ENCODE measurements at regions not wholly inside any gene's neighbourhood (a gene's known extent, or its start where the extent isn't known, plus 50 kb on each side); places are given as distances from the start of the nearest gene placed in this dataset.

- in situ Hi-C loops (cut with MboI; ENCODE audit: low sequenced_read_pairs in 4 of 4), result no loop called here
- TF ChIP-seq, protein P1, sequence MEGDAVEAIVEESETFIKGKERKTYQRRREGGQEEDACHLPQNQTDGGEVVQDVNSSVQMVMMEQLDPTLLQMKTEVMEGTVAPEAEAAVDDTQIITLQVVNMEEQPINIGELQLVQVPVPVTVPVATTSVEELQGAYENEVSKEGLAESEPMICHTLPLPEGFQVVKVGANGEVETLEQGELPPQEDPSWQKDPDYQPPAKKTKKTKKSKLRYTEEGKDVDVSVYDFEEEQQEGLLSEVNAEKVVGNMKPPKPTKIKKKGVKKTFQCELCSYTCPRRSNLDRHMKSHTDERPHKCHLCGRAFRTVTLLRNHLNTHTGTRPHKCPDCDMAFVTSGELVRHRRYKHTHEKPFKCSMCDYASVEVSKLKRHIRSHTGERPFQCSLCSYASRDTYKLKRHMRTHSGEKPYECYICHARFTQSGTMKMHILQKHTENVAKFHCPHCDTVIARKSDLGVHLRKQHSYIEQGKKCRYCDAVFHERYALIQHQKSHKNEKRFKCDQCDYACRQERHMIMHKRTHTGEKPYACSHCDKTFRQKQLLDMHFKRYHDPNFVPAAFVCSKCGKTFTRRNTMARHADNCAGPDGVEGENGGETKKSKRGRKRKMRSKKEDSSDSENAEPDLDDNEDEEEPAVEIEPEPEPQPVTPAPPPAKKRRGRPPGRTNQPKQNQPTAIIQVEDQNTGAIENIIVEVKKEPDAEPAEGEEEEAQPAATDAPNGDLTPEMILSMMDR (IDR thresholded peaks at IDR 0.05 in 4 of 5, conservative IDR thresholded peaks at IDR 0.05 in 1 of 5), result no peak
- no peak for TF ChIP-seq POLR2A (IDR thresholded peaks at IDR 0.05)
- no peak for ATAC-seq
- Histone ChIP-seq H3K9me3 (no peaks in the 10 kb centered on the region), H3K4me3 (no peak overlapping the region), H3K27me3 (no peaks in the 10 kb centered on the region), H3K4me1 (peaks cover 11 to 12% of the 10 kb centered on the region in 2 donors), H3K27ac (no peak overlapping the region), H3K36me3 (no peaks in the 10 kb centered on the region)
- intact Hi-C loops (cut with DNase I; ENCODE audit: low total_unique reads), result no loop called here
- no peak for DNase-seq
Observed at GRCh38 chr2:62406573-62407043, 99.4 kb downstream of the TMEM17 start.

DNA sequence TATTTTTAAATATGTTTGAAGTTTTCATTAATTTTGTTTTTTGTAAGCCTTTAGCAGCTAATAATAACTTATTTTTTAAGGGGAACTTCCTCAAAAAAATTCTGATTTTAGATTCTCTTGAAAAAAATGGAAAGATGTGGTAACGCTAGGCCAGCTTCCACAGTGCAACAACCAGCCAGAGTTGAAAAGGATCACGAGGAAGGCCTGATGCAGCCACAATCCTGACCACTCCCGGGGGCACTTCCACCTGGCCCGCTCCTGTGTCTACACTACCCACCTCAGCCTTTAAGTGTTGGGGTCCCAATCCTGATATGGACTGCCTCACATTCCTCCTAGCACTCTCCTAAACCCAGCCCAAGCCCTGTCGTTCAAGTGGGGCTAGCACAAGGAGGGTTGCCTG, 101.1 kb downstream of the TMEM17 start:
- Histone ChIP-seq H3K9me3 (no peaks in the 10 kb centered on the region), H3K27me3 (no peaks in the 10 kb centered on the region), H3K4me1 (no peaks in the 10 kb centered on the region), H3K36me3 (no peaks in the 10 kb centered on the region), H3K4me3 (no peak overlapping the region), H3K27ac (no peak overlapping the region)
- in situ Hi-C loops (cut with MboI; ENCODE audit: low sequenced_read_pairs in 4 of 4) (no loop called here), intact Hi-C loops (cut with DNase I; ENCODE audit: low total_unique reads) (no loop called here)
- ATAC-seq (no peak), DNase-seq (no peak)
- TF ChIP-seq, protein P1 (IDR thresholded peaks at IDR 0.05 in 4 of 5, conservative IDR thresholded peaks at IDR 0.05 in 1 of 5), result no peak
- no peak for TF ChIP-seq POLR2A (IDR thresholded peaks at IDR 0.05)

DNA sequence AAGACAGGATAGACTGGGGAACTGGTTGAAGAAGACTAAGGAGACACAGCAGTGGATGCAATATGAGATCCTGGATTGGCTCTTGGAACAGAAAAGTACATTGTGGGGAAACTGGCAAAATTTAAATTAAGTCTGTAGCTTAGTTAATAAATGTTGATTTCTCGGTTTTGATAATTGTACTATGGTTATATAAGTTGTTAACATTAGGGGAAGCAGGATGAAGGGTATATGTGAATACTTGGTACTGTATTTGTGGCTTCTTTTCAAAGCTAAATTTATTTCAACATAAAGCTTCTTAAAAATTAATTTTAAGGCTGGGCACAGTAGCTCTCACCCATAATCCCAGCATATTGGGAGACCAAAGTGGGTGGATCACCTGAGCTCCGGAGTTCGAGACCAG, 103.8 kb downstream of the TMEM17 start:
- no peaks in the 10 kb centered on the region for H3K36me3 ChIP-seq
- no peaks in the 10 kb centered on the region for H3K9me3 ChIP-seq
- in situ Hi-C loops (cut with MboI; ENCODE audit: low sequenced_read_pairs in 4 of 4) (no loop called here), intact Hi-C loops (cut with DNase I; ENCODE audit: low total_unique reads) (no loop called here)
- no peak for ATAC-seq
- H3K4me1 ChIP-seq, result no peaks in the 10 kb centered on the region
- no peak for DNase-seq
- no peaks in the 10 kb centered on the region for H3K27me3 ChIP-seq
- H3K27ac ChIP-seq, result no peak overlapping the region
- TF ChIP-seq POLR2A (IDR thresholded peaks at IDR 0.05), result no peak
- TF ChIP-seq, protein P1 (IDR thresholded peaks at IDR 0.05 in 4 of 5, conservative IDR thresholded peaks at IDR 0.05 in 1 of 5), result no peak
- no peak overlapping the region for H3K4me3 ChIP-seq

- Histone ChIP-seq H3K9me3 (no peaks in the 10 kb centered on the region), H3K4me3 (no peak overlapping the region), H3K27ac (no peak overlapping the region), H3K4me1 (no peaks in the 10 kb centered on the region), H3K36me3 (no peaks in the 10 kb centered on the region), H3K27me3 (no peaks in the 10 kb centered on the region)
- TF ChIP-seq, protein P1 (IDR thresholded peaks at IDR 0.05 in 4 of 5, conservative IDR thresholded peaks at IDR 0.05 in 1 of 5), result no peak
- no peak for TF ChIP-seq POLR2A (IDR thresholded peaks at IDR 0.05)
- intact Hi-C loops (cut with DNase I; ENCODE audit: low total_unique reads) (no loop called here), in situ Hi-C loops (cut with MboI; ENCODE audit: low sequenced_read_pairs in 4 of 4) (no loop called here)
- no peak for ATAC-seq
- no peak for DNase-seq
Observed at GRCh38 chr2:62398356-62398755, 107.6 kb downstream of the TMEM17 start.

DNA sequence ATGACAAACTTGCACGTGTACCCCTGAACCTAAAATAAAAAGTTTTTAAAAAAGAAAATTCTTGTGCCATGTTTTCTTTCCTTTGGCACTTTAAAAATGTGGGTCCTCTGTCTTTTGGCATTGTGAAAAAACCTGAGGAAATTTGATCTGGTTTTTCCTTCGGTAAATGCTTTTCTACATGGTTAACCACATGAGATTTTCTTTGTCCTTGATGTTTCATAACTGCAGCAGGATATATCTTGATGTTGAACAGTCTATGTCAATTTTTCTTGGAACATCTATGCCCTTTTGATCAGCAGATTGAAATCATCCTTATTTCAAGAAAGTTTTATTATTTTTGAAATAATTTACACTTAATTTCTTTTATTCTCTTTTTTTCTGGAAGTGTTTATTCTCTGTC, 109.1 kb downstream of the TMEM17 start:
- Histone ChIP-seq H3K9me3 (no peaks in the 10 kb centered on the region), H3K4me3 (no peak overlapping the region), H3K27ac (no peak overlapping the region), H3K27me3 (no peaks in the 10 kb centered on the region), H3K36me3 (no peaks in the 10 kb centered on the region), H3K4me1 (no peaks in the 10 kb centered on the region)
- no peak for ATAC-seq
- intact Hi-C loops (cut with DNase I; ENCODE audit: low total_unique reads) (no loop called here), in situ Hi-C loops (cut with MboI; ENCODE audit: low sequenced_read_pairs in 4 of 4) (no loop called here)
- TF ChIP-seq, protein P1 (IDR thresholded peaks at IDR 0.05 in 4 of 5, conservative IDR thresholded peaks at IDR 0.05 in 1 of 5), result no peak
- TF ChIP-seq POLR2A (IDR thresholded peaks at IDR 0.05), result no peak
- DNase-seq, result no peak

All from gastrocnemius medialis (tissue), 4 donors.